ENCODE measurements at regions not wholly inside any gene's neighbourhood (a gene's known extent, or its start where the extent isn't known, plus 50 kb on each side); places are given as distances from the start of the nearest gene placed in this dataset.

DNA sequence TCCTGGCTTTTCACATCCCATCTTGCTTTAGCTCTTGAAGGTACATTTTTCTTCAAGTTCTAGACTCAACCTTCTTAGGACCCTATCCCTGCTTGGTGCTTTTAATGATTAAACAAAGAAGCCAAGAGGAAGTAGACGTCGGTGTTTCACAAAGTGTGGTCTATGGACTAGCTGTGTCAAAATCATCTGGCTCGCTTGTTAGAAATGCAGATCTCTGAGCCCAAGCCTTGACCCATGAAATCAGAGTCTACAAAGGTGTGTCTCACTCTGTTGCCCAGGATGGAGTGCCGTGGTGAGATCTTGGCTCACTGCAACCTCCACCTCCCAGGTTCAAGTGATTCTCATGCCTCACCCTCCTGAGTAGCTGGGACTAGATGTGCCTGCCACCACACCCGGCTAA is 295.5 kb upstream of the KAZN start:
- DNase-seq (ENCODE audit: low read depth): no peak

DNA sequence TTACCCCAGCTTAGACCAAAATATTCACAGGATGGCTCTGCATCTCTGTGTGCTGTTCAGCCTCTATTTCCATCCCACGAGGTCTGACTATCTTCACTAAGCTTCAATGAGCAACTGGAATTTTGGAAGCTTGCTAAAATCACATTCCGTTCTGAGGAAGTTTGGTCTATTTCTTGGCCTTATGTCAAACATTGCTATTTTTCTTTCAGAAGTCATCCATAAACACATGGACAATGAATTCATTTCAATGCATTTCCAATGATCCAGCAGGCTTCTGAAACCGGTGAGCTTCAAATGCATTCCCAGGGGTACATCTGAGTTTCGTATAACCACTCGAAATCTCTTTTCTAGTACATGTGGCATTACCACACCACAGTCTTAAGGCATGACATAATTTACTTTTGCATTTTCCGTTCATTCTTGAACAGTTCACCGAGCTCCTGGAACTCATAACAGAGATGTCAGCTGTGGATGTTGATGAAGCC is 294.1 kb upstream of the KAZN start:
- DNase-seq (ENCODE audit: low read depth): no peak

DNA sequence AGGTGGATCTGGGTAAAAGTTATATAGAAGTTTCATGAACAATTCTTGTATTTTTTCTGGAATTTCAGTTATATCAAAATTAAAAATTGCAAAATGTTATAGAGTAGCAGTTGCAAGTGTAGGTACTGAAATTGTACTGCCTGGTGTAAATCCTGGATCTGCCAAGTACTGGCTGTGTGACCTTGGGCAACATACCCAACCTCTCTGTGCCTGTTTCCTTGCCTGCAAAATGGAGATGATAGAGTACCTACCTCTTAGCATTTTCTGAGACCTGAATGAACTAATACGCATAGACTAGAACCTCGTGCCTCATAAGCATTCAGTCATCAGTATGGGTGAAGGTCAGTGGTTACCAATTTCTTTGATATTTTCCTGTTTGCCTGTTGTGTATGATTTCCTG is 290.0 kb upstream of the KAZN start:
- DNase-seq (ENCODE audit: low read depth): no peak

DNA sequence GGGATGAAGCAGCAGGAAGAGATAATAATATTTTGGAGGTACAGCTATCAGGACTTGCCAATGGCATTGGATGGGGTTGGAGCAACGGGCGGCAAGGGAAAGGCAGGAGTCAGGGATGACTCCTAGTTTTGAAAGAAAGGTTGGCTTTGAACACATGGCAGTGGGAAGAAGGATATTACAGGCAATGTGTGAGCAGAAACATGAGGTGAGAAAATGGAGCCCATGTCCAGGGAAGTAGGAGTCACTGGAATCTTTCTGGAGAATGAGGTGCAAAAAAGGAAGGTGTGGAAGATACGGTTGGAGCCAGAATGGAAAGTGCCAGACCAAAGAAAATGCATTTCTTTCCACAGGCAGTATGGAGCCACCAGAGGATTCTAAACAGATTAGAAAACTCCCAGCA is 288.5 kb upstream of the KAZN start:
- DNase-seq (ENCODE audit: low read depth): no peak

DNA sequence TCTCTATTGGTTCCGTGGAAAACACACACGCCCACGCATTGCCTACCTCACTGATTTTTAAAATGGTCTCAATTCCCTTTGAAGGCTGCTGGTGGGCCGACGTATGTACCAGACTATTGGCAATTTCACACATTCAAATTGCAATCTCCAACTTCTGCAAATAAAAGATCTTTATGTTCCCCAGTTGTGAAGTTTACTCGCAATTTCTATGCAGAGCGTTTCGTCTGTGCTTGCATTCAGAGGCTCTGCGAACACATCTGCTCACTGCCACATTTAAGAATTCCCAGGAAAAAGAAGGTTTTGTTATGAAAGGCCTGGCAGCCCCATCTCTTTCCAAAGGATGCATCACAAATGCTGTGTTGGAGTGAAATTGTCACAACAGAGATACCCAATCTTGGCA is 288.0 kb upstream of the KAZN start:
- DNase-seq (ENCODE audit: low read depth): no peak

DNA sequence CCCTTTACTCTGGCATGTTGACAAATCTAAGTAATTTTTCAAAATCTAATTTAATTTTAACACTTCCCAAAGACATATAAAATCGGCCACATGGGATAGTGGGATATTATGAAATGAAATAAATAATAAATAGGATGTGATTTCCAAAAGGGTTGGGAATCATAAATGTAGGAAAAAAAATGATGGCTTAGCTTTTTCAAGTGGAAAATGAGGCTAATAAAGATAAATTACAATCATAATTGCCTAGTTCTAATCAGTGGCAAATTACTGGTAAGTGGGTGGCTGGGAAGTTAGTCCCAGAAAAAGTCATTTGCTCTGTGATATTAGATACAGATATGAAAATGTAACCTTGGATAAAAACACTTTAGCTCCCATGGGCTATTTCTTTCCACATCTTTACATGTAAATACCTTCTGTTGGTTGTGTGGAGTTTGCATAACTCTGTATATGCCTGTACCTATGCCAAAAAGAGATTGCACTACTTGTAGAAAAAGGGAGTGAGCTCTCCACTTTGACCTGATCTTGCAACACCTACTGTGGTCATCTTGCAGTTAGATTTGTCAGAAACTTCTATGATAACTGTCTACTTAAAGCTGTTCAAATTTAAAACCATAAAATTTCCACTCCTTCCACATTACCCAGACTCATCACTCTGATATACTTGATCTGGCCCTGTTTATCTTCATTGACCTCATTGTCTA is 284.6 kb upstream of the KAZN start:
- no peak for DNase-seq (ENCODE audit: low read depth)

DNA sequence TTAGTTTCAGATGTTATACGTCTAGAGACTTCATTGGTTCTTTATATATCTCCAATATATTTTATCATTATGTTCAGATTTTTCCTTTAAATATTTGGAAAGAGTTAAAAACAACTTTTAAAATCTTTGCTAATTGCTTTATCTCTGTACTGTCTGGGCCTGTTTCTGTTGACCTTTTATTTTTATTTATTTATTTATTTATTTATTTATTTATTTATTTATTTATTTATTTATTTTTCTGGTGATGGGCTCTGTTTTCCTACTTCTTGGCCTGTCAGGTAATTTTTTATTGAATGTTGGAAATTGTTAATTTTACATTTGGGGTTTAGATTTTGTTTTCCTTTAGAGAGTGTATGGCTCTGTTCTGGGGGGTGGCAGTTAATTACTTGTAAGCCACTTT is 279.7 kb upstream of the KAZN start:
- DNase-seq (ENCODE audit: low read depth): no peak

DNA sequence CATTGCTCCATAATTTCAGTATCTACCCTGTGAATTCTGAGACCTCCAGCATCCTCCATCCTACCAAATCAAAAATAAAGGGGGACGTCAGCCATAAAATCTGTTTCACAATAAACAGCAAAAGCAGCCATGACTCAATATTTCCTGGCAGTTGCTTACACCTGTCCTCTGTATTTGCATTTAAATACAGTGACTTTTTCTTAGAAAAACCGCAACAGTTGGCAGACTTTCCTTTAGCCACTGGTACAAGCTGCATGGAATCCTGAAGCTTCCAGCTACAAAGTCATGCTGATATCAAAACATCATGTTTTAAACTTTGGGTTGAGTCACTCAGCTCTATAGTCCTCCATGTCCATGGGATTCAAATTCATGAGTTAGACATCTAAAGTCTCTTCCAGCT is 278.0 kb upstream of the KAZN start:
- DNase-seq (ENCODE audit: low read depth): no peak

DNA sequence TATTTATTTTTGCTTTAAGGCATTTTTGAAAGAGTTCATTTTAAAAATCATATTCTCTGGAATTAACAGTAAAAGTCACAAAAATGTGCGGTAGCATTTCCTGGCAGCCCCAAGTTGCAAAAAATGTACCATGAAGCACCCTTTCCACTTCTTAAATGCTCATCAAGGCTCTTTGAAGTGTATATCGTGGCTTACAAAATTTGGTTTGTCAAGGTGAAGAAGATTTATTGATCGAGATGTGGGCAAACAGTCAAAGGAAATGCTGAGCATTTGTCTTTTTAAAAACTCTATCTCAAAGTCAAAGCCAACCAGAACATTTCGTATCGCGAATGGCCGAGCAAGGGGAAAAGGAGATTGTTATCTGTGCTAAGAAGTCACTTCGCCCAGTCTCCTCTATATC is 277.5 kb upstream of the KAZN start:
- DNase-seq (ENCODE audit: low read depth): no peak

DNA sequence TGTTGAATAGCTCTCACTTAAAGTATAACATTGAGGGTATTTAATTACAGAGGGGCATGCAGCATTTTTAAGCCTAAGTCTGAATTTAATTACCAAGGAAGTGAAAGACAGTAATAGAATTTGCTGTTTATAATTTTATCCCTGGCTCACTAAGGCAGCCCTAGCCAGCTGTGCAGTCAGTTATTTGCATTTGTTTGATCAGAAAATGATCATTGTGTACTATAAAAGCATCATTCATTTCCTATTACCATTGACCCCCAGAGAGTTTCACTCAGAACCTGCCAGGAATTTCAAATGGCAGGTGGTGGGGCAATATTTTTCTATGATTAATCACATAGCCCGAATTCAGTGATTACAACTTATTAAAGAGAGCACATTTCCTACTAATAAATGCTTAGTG is 277.1 kb upstream of the KAZN start:
- no peak for DNase-seq (ENCODE audit: low read depth)

DNA sequence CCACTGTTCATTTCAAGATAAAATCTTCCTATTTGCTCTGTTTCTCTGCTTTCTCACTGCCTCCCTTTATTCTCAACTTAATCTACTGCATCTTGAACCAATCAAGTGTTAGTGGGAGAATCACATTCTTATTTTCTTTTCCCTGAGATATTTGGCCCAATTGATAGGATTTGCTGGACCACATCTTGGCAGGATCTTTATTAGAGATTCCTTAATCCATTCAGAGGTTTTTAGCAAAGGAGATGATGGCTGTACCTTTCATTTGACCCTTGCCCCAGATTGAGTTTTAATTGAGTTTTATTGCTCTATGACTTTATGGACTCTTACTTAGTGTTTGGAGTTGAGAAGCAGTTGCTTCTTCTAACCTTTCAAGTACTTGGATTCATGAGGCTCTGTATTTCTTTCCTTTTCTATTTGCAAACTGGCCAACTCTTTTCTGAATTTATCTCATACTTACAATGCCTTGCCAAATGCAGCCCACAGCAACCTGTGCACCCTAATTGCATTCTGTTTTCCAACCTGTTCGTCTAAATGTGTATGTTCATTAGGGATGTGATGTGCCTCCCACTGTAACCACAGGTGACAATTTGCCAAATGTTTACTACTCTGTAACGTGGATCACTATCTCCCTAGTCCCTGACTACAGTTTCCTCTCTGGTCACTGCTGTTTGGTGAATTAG is 274.8 kb upstream of the KAZN start:
- DNase-seq (ENCODE audit: low read depth): no peak

DNA sequence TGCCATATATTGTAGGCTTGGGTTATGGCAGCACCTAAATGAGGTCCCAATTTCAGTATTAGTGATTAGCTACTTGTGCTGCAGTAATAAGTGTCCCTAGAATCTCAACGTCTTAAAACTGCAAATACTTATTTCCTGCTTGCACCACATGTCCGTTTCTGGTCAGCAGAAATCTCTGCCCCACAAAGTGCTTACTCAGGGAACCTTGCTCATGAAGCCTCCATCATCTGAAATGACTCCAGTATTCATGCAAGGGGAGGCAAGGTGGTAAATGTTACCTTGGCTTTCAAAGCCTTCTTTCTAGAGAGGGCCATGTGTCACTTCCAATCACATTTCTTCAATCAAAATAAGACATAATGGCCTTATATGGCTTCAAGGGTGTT is 274.2 kb upstream of the KAZN start:
- DNase-seq (ENCODE audit: low read depth): no peak

DNA sequence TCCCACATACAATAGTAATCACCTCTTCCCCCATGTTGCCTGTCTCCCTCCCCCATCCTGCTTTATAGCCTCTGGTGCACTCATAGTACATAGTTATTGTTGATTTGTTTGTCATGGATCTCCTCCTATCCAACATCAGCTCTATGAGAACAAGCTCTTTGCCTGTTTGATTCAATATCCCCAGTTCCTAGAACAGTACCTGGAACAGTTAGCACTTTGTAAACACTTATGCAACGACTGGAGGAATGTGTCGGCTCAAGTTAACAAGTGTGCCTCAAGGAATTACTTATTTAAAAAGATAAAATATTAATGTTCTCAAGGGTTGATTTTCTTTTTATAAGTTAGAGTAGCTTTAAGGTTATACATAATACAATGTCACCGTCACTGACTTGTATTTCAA is 271.6 kb upstream of the KAZN start:
- no peak for DNase-seq (ENCODE audit: low read depth)

DNA sequence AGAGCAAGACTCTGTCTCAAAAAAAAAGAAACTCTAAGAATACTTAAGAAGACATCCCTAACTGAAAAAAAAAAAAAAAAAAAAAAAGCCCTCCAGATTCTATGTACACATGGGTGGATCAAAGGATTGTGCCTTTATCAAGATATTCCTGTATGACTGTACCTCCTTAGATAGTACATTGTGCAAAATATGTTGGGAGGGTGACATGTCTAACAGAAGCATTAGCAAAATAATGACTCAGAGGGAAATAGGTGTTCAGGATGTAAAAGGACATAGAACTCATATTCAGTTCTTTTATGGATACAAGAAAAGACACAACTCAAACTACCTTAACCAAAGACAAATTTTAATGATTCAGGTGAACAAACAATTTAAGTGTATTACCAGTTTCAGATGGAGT is 269.8 kb upstream of the KAZN start:
- DNase-seq (ENCODE audit: low read depth): no peak

DNA sequence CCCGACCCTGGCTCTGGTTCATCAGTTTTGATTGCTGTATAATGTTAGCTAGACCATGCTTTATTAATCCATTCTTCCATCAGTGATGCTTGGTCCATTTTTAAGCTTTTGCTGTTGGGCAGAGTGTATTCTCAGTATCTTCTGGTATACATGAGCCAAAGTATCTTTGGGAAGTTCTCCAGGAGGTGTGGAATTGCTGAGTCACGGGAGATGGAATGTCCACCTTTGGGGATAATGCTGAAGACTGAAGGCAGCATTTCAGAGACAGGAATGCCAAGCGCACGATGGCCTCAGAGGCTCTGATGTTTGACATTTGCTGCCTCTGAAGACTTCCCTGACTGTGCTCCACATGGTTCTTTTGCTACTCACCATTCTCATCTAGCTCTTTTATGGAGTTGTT is 266.3 kb upstream of the KAZN start:
- no peak for DNase-seq (ENCODE audit: low read depth)

DNA sequence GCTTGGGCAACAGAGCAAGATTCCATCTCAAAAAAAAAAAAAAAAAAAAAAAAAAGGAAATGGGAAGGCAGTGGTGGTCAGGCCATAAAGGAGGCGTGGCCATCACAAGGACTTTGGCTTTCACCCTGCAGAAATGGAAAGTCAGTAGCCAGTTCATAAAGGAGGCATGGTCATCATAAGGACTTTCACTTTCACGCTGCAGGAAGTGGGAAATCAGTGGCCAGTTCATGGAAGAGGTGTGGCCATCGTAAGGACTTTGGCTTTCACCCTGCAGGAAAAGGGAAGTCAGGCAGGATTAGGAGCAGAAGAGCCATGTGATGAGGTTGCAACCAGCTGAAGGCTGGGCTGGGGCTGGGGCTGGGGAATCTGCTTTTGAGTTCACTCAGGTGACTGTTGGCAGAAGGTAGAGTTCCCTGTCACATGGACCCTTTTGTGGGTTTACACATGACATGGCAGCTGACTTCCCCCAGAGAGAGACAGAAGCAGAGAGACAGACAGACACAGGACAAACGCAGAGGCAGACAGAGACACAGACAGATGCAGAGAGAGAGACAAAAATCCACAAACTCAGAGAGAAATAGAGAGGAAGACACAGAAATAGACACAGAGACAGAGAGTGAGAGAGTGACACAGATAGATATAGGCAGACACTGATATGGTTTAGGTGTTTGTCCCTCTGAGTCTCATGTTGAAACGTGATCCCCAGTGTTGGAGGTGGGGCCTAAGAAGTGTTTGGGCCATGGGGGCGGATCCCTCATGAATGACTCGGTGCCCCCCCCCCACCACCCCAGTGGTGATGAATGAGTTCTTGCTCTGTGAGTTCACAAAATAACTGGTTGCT is 263.9 kb upstream of the KAZN start:
- DNase-seq (ENCODE audit: low read depth): no peak

DNA sequence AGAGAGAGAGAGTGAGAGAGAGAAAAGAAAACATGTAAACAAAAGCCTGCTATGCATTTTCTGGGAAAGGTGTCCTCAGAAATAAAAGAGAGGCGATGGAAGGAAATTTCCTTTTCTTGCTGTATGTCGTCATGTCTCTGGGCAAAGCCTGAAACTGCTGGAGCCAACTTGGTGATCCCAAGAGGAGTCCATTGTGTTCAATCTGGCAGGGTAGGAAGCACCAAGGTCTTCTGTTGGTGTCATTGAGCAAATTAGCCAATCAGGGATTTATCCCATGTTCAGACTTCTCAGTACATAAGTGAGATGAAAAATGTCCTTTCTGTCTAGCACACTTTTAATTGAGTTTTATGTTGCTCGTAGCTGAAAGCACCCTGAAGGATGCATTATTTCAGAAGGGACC is 260.0 kb upstream of the KAZN start:
- no peak for DNase-seq (ENCODE audit: low read depth)

DNA sequence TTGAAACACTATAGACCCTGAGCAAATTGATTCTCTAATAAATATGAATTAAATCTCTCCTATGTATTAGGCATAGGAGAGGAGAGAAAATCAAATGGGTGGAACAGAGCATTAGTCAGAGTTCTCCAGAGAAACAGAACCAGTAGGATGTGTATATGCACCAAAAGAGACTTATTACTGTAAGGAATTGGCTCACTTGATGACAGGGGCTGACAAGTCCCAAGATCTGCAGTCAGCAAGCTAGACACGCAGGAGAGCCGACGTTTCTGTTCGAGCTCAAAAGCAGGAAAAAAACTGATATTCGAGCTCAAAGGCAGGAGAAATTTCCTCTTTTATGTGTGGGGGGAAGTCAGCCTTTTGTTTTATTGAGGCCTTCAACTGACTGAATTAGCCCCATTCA is 259.2 kb upstream of the KAZN start:
- no peak for DNase-seq (ENCODE audit: low read depth)

DNA sequence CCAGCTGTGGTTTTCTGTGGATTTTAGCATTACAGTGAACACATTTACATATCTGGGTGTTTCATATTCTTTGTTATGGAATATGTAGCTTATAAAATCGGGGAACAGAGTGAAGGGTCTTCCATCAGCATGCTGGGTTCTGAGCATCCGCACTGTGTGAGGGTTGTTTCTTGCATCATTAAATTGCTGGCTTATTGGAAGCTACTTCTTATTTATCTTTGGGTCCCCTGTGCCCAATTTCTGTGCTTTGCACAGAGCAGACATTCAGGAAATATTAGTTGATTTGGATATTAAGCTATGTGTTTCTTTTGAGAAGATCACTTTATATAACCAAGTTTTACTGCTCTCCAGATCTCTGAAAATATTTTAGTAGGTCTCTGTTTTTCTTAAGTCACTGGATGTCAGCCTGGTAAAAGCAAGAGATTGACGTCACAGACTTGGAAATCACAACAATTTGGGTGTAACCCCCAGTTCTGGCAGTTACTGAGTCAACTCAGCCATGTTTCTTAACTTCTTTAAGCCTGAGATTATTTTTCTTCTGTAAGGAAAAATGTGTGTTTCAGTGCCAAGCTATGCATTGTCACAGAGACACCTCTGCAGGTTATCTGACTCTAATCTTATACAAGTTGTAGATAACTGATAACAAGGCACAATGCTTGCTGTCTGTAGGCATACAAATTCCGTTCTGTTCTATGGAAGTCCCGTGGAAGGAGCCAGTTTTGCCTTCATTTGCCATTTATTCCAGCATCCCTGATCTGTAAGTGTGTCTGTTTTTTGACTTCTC is 258.3 kb upstream of the KAZN start:
- no peak for DNase-seq (ENCODE audit: low read depth)

DNA sequence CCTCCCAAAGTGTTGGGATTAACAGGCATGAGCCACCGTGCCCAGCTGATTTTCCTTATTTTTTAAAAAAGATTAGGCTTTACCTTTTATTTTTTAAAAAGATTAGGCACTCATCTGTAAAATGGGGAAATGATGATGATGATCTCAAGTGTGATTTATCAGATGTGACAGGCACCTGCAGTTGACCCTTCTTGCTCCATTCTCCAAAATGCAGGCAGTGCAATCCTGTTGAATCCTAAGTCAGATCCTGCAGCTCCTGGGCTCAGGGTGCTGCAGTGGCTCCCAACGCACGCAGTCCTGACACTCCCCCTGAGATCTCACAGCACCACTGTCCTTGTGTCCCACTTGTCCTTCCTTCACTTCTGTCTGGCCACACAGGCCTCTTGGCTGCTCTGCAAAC is 257.3 kb upstream of the KAZN start:
- no peak for DNase-seq (ENCODE audit: low read depth)

DNA sequence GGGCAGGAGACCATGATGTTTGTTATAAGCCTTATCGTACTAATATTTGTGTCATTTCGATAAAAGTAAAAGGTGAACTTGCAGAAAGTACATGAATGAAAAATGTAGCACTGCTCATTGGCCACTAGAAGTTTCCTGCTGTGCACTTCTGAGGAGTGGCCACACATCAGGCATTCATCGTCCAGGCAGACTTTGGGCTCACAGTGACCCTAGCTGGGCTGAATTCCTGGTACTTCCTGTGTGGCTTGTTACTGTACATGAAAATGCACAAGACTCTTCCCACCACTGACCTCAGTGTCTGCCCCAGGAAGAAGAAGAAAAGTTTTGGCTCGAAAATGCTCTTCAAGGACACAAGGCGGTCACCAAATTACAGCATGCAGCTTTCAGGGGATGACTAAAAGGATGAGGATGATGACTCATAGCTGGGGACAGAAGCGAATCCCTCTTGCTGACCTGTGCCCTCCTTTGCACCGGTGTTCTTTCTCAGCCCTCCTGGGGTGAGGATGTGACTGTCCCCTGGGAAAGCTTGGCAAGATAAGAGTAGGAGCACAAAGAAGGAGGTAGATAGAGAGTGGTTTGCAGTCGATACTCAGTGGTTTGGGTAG is 252.4 kb upstream of the KAZN start:
- no peak for DNase-seq (ENCODE audit: low read depth)

DNA sequence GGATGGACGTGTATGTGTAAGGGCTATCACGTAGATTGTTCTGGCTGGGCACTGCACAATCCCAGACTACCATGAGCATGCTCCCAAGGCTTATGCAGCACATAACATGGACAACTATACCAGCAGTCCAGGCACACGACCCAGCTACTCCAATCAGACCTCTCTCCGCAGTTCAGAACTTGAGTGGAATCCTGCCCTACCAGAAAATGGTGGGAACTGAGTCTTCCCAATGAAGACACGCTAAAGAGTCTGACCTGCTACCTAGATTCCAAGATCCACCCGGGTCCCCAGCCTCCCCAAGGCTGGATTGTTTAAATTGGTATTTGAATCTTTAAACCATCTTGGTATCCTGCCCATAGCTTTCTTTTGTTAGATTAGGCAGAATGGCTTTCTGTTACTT is 251.3 kb upstream of the KAZN start:
- no peak for DNase-seq (ENCODE audit: low read depth)
